ENCODE measurements at regions not wholly inside any gene's neighbourhood (a gene's known extent, or its start where the extent isn't known, plus 50 kb on each side); places are given as distances from the start of the nearest gene placed in this dataset.

GRCh38 chr5:152293189-152293588 lies 111.9 kb downstream of the NMUR2 start:
- no peaks in the 10 kb centered on the region for H3K27me3 Mint-ChIP-seq

GRCh38 chr5:152290181-152290580 lies 114.9 kb downstream of the NMUR2 start:
- intact Hi-C loops (cut with micrococcal nuclease) = no loop called here
- Mint-ChIP-seq H3K27me3 (no peaks in the 10 kb centered on the region), H3K9me3 (no peaks in the 10 kb centered on the region), H3K27ac (no peak overlapping the region), H3K4me1 (no peaks in the 10 kb centered on the region), H3K36me3 (ENCODE audit: low read depth) (no peaks in the 10 kb centered on the region), H3K4me3 (no peak overlapping the region)
- no peak for DNase-seq

More at GRCh38 chr5:152293189-152293588, 111.9 kb downstream of the NMUR2 start:
- Mint-ChIP-seq H3K4me1 (no peaks in the 10 kb centered on the region), H3K9me3 (no peaks in the 10 kb centered on the region), H3K36me3 (ENCODE audit: low read depth) (no peaks in the 10 kb centered on the region), H3K4me3 (no peak overlapping the region), H3K27ac (no peak overlapping the region)
- DNase-seq = no peak
- intact Hi-C loops (cut with micrococcal nuclease) = no loop called here

GRCh38 chr5:152288917-152289595 lies 116.0 kb downstream of the NMUR2 start:
- Mint-ChIP-seq H3K4me1 (no peaks in the 10 kb centered on the region), H3K4me3 (no peak overlapping the region), H3K27me3 (no peaks in the 10 kb centered on the region), H3K27ac (no peak overlapping the region), H3K36me3 (ENCODE audit: low read depth) (no peaks in the 10 kb centered on the region), H3K9me3 (no peaks in the 10 kb centered on the region)
- no peak for DNase-seq
- intact Hi-C loops (cut with micrococcal nuclease) = no loop called here

GRCh38 chr5:152288499-152288898 lies 116.6 kb downstream of the NMUR2 start:
- H3K4me3 Mint-ChIP-seq = no peak overlapping the region
- H3K36me3 Mint-ChIP-seq (ENCODE audit: low read depth) = no peaks in the 10 kb centered on the region
- H3K27me3 Mint-ChIP-seq = no peaks in the 10 kb centered on the region
- H3K27ac Mint-ChIP-seq = no peak overlapping the region
- no peaks in the 10 kb centered on the region for H3K9me3 Mint-ChIP-seq
- H3K4me1 Mint-ChIP-seq = no peaks in the 10 kb centered on the region
- intact Hi-C loops (cut with micrococcal nuclease) = no loop called here
- no peak for DNase-seq

GRCh38 chr5:152285764-152286163 lies 119.3 kb downstream of the NMUR2 start:
- H3K27ac Mint-ChIP-seq = no peak overlapping the region
- no peaks in the 10 kb centered on the region for H3K36me3 Mint-ChIP-seq (ENCODE audit: low read depth)
- H3K4me3 Mint-ChIP-seq = no peak overlapping the region
- H3K9me3 Mint-ChIP-seq = no peaks in the 10 kb centered on the region
- H3K27me3 Mint-ChIP-seq = no peaks in the 10 kb centered on the region
- H3K4me1 Mint-ChIP-seq = no peaks in the 10 kb centered on the region
- no peak for DNase-seq
- intact Hi-C loops (cut with micrococcal nuclease) = no loop called here

GRCh38 chr5:152282331-152282730 lies 122.7 kb downstream of the NMUR2 start:
- no peaks in the 10 kb centered on the region for H3K9me3 Mint-ChIP-seq
- no peaks in the 10 kb centered on the region for H3K36me3 Mint-ChIP-seq (ENCODE audit: low read depth)
- H3K27me3 Mint-ChIP-seq = no peaks in the 10 kb centered on the region
- H3K4me3 Mint-ChIP-seq = no peak overlapping the region
- intact Hi-C loops (cut with micrococcal nuclease) = no loop called here
- H3K27ac Mint-ChIP-seq = no peak overlapping the region
- H3K4me1 Mint-ChIP-seq = no peaks in the 10 kb centered on the region
- no peak for DNase-seq

GRCh38 chr5:152277936-152278335 lies 127.1 kb downstream of the NMUR2 start:
- H3K9me3 Mint-ChIP-seq = no peaks in the 10 kb centered on the region
- intact Hi-C loops (cut with micrococcal nuclease) = no loop called here
- no peaks in the 10 kb centered on the region for H3K36me3 Mint-ChIP-seq (ENCODE audit: low read depth)
- H3K27ac Mint-ChIP-seq = no peak overlapping the region
- no peak for DNase-seq
- H3K4me3 Mint-ChIP-seq = no peak overlapping the region
- no peaks in the 10 kb centered on the region for H3K4me1 Mint-ChIP-seq
- no peaks in the 10 kb centered on the region for H3K27me3 Mint-ChIP-seq

GRCh38 chr5:152274224-152274623 lies 130.9 kb downstream of the NMUR2 start:
- no peaks in the 10 kb centered on the region for H3K9me3 Mint-ChIP-seq
- H3K36me3 Mint-ChIP-seq (ENCODE audit: low read depth) = no peaks in the 10 kb centered on the region
- H3K4me1 Mint-ChIP-seq = no peaks in the 10 kb centered on the region
- intact Hi-C loops (cut with micrococcal nuclease) = no loop called here
- H3K27ac Mint-ChIP-seq = no peak overlapping the region
- DNase-seq = no peak
- H3K27me3 Mint-ChIP-seq = no peaks in the 10 kb centered on the region
- no peak overlapping the region for H3K4me3 Mint-ChIP-seq

- no peak overlapping the region for H3K4me3 Mint-ChIP-seq
- H3K27me3 Mint-ChIP-seq = no peaks in the 10 kb centered on the region
- H3K4me1 Mint-ChIP-seq = no peaks in the 10 kb centered on the region
- H3K9me3 Mint-ChIP-seq = no peaks in the 10 kb centered on the region
- H3K36me3 Mint-ChIP-seq (ENCODE audit: low read depth) = no peaks in the 10 kb centered on the region
- no peak for DNase-seq
- no peak overlapping the region for H3K27ac Mint-ChIP-seq
- intact Hi-C loops (cut with micrococcal nuclease) = no loop called here
Measured at GRCh38 chr5:152271420-152271819, 133.7 kb downstream of the NMUR2 start.

- H3K4me1 Mint-ChIP-seq = no peaks in the 10 kb centered on the region
- no peak for DNase-seq
Measured at GRCh38 chr5:152270096-152270495, 135.0 kb downstream of the NMUR2 start.

GRCh38 chr5:152269533-152269932 lies 135.5 kb downstream of the NMUR2 start:
- no peak for DNase-seq
- intact Hi-C loops (cut with micrococcal nuclease) = no loop called here
- no peaks in the 10 kb centered on the region for H3K4me1 Mint-ChIP-seq

More at GRCh38 chr5:152270096-152270495, 135.0 kb downstream of the NMUR2 start:
- H3K27ac Mint-ChIP-seq = no peak overlapping the region
- H3K36me3 Mint-ChIP-seq (ENCODE audit: low read depth) = no peaks in the 10 kb centered on the region
- no peaks in the 10 kb centered on the region for H3K9me3 Mint-ChIP-seq
- intact Hi-C loops (cut with micrococcal nuclease) = no loop called here
- H3K27me3 Mint-ChIP-seq = no peaks in the 10 kb centered on the region
- no peak overlapping the region for H3K4me3 Mint-ChIP-seq

GRCh38 chr5:152264645-152265254 lies 140.3 kb downstream of the NMUR2 start:
- H3K4me3 Mint-ChIP-seq = no peak overlapping the region
- no peaks in the 10 kb centered on the region for H3K9me3 Mint-ChIP-seq
- no peaks in the 10 kb centered on the region for H3K36me3 Mint-ChIP-seq (ENCODE audit: low read depth)
- no peak for DNase-seq
- no peaks in the 10 kb centered on the region for H3K27me3 Mint-ChIP-seq
- H3K4me1 Mint-ChIP-seq = no peaks in the 10 kb centered on the region
- H3K27ac Mint-ChIP-seq = no peak overlapping the region
- intact Hi-C loops (cut with micrococcal nuclease) = no loop called here

More at GRCh38 chr5:152269533-152269932, 135.5 kb downstream of the NMUR2 start:
- Mint-ChIP-seq H3K9me3 (no peaks in the 10 kb centered on the region), H3K4me3 (no peak overlapping the region), H3K36me3 (ENCODE audit: low read depth) (no peaks in the 10 kb centered on the region), H3K27me3 (no peaks in the 10 kb centered on the region), H3K27ac (no peak overlapping the region)

GRCh38 chr5:152262667-152263066 lies 142.4 kb downstream of the NMUR2 start:
- DNase-seq = no peak
- no peaks in the 10 kb centered on the region for H3K4me1 Mint-ChIP-seq
- no peak overlapping the region for H3K27ac Mint-ChIP-seq
- H3K4me3 Mint-ChIP-seq = no peak overlapping the region
- no peaks in the 10 kb centered on the region for H3K36me3 Mint-ChIP-seq (ENCODE audit: low read depth)
- intact Hi-C loops (cut with micrococcal nuclease) = no loop called here
- H3K27me3 Mint-ChIP-seq = no peaks in the 10 kb centered on the region
- H3K9me3 Mint-ChIP-seq = no peaks in the 10 kb centered on the region

- H3K4me1 Mint-ChIP-seq = no peaks in the 10 kb centered on the region
- H3K4me3 Mint-ChIP-seq = no peak overlapping the region
- no peak for DNase-seq
- H3K9me3 Mint-ChIP-seq = no peaks in the 10 kb centered on the region
- no peak overlapping the region for H3K27ac Mint-ChIP-seq
- H3K36me3 Mint-ChIP-seq (ENCODE audit: low read depth) = no peaks in the 10 kb centered on the region
- intact Hi-C loops (cut with micrococcal nuclease) = no loop called here
- H3K27me3 Mint-ChIP-seq = no peaks in the 10 kb centered on the region
Measured at GRCh38 chr5:152260940-152261339, 144.1 kb downstream of the NMUR2 start.

GRCh38 chr5:152259702-152260101 lies 145.4 kb downstream of the NMUR2 start:
- DNase-seq = no peak
- Mint-ChIP-seq H3K27ac (no peak overlapping the region), H3K4me1 (no peaks in the 10 kb centered on the region), H3K4me3 (no peak overlapping the region), H3K36me3 (ENCODE audit: low read depth) (no peaks in the 10 kb centered on the region), H3K27me3 (no peaks in the 10 kb centered on the region), H3K9me3 (no peaks in the 10 kb centered on the region)
- intact Hi-C loops (cut with micrococcal nuclease) = no loop called here

Data from activated CD4-positive, alpha-beta T cell treated with anti-CD3 and anti-CD28 coated beads, Interleukin-2, amount 10 ng/mL, durations not matched to agents 24 days and 14 days (primary cell).